K562 (cell line): ENCODE measurements at regions not wholly inside any gene's neighbourhood (a gene's known extent, or its start where the extent isn't known, plus 50 kb on each side); places are given as distances from the start of the nearest gene placed in this dataset.

Source experiments
- ATAC-seq: fragments of 200-7000 bp; cut with Tn5 transposase; 3 replicates; pipeline ENCODE4 v1.9.1; 2020; ENCODE audit warnings: moderate library complexity
- BruUV-seq: library from RNA; stranded (reverse); fragments of 400-500 nt; replicated peaks from 2 replicates; lab custom pipeline; 2021; lab: Mats Ljungman, UMichigan
- CTCF ChIA-PET: fragments of 300-600 bp; formaldehyde crosslinking; extraction: SDS; loops from one replicate; lab custom pipeline; 2021; ENCODE audit warnings: low intra/inter-chr PET ratio; lab: Yijun Ruan, JAX
- POLR2A ChIA-PET: fragments of 300-600, 350-650 bp; sonication (Branson Sonifier 250); formaldehyde crosslinking; extraction: SDS; loops from one replicate; lab custom pipeline; 2021; ENCODE audit warnings: antibody characterized with exemption, inconsistent platforms; lab: Yijun Ruan, JAX
- DNase-seq, 4 experiments: peaks; one replicate each; pipeline versions ENCODE4 v3.0.0 to v3.0.0-alpha.2; 2011 to 2018; ENCODE audit warnings: low spot score in 3 of 4, mixed read lengths in 3 of 4; ENCODE audit errors: extremely low read depth in 1 of 4
- FAIRE-seq: peaks from 2 replicates; lab custom pipeline; 2011; peaks lifted over from hg19 to GRCh38; lab: Jason Lieb, UNC
- H2AFZ ChIP-seq: 2 replicates; pipeline ENCODE4 v1.6.0; 2011; ENCODE audit warnings: low read depth, low read length, control low read depth, inconsistent platforms
- H3K27ac ChIP-seq: fragments of 200-600 bp; 3 replicates; pipeline ENCODE4 v1.8.0; 2011; ENCODE audit warnings: low read depth, mild to moderate bottlenecking, control low read depth, inconsistent platforms, low read length, moderate library complexity, mixed read lengths; ENCODE audit errors: extremely low read depth
- H3K27me3 ChIP-seq, 2 experiments: fragments of 300-600 bp in 1 of 2; 2 replicates in 1 of 2; 3 replicates in 1 of 2; pipeline versions ENCODE4 v1.6.0 to v1.8.0; 2011; ENCODE audit warnings: inconsistent platforms in 2 of 2, low read length in 2 of 2, mild to moderate bottlenecking in 1 of 2, mixed read lengths in 1 of 2, moderate library complexity in 1 of 2; ENCODE audit not compliant: control insufficient read depth in 2 of 2, insufficient read depth in 2 of 2
- H3K36me3 ChIP-seq: fragments of 300-600 bp; 3 replicates; pipeline ENCODE4 v1.8.0; 2011; ENCODE audit warnings: mild to moderate bottlenecking, low read length, inconsistent platforms; ENCODE audit not compliant: control insufficient read depth, insufficient read depth
- H3K4me1 ChIP-seq, 2 experiments: fragments of 200-600 bp in 1 of 2; replicated peaks in 1 of 2; 2 replicates in 1 of 2; 3 replicates in 1 of 2; pipeline versions ENCODE4 v1.5.1 to v1.8.0; 2011; ENCODE audit warnings: inconsistent platforms in 2 of 2, low read length in 2 of 2, mild to moderate bottlenecking in 1 of 2, mixed read lengths in 1 of 2, moderate library complexity in 1 of 2; ENCODE audit not compliant: control insufficient read depth in 2 of 2, insufficient read depth in 2 of 2
- H3K4me2 ChIP-seq: 2 replicates; pipeline ENCODE4 v1.6.1; 2011; ENCODE audit warnings: low read length, control low read depth, inconsistent platforms, mixed read lengths; ENCODE audit not compliant: insufficient read depth
- H3K4me3 ChIP-seq: fragments of 200-600 bp; sonication (generic), shearing (Covaris generic); 2 replicates; pipeline ENCODE4 v1.5.1; 2016; ENCODE audit warnings: control low read depth, inconsistent platforms
- H3K79me2 ChIP-seq: fragments of 200-600 bp; 3 replicates; pipeline ENCODE4 v1.8.0; 2011; ENCODE audit warnings: low read length, inconsistent platforms; ENCODE audit not compliant: control insufficient read depth, insufficient read depth
- H3K9ac ChIP-seq, 2 experiments: 2 replicates each; pipeline versions ENCODE4 v1.6.0 to v1.6.1; 2011; ENCODE audit warnings: low read depth in 2 of 2, low read length in 2 of 2, control low read depth in 1 of 2, inconsistent platforms in 1 of 2, mild to moderate bottlenecking in 1 of 2, mixed read lengths in 1 of 2; ENCODE audit not compliant: insufficient read depth in 1 of 2
- H3K9me1 ChIP-seq: one replicate; pipeline ENCODE4 v1.6.0; 2011; ENCODE audit warnings: inconsistent platforms, mild to moderate bottlenecking, low read length, moderate library complexity; ENCODE audit not compliant: control insufficient read depth, insufficient read depth
- H3K9me3 ChIP-seq: replicated peaks from 2 replicates; pipeline ENCODE4 v1.5.1; 2011; ENCODE audit warnings: low read depth, low read length, inconsistent platforms; ENCODE audit not compliant: control insufficient read depth, insufficient read depth
- H4K20me1 ChIP-seq: replicated peaks from 2 replicates; pipeline ENCODE4 v1.6.1; 2011; ENCODE audit warnings: low read length, inconsistent platforms, mixed read lengths; ENCODE audit not compliant: control insufficient read depth, insufficient read depth
- ASH1L ChIP-seq: fragments of 450-650 bp; IDR thresholded peaks from 2 replicates; pipeline ENCODE4 v1.6.1; 2018; ENCODE audit warnings: borderline replicate concordance, mild to moderate bottlenecking, low read depth; ENCODE audit not compliant: partially characterized antibody
- CBFA2T2 ChIP-seq: fragments of 450-650 bp; conservative IDR thresholded peaks from 2 replicates; pipeline ENCODE4 v1.6.1; 2017; ENCODE audit warnings: mild to moderate bottlenecking
- CBX3 ChIP-seq, 2 experiments: IDR thresholded peaks; 1 replicate in 1 of 2; 2 replicates in 1 of 2; pipeline ENCODE4 v1.6.1; 2012; ENCODE audit warnings: inconsistent platforms in 2 of 2, low read length in 2 of 2, borderline replicate concordance in 1 of 2, control low read depth in 1 of 2
- CEBPB ChIP-seq: fragments of 450-650 bp; IDR thresholded peaks from 2 replicates; pipeline ENCODE4 v1.6.1; 2016; ENCODE audit warnings: missing genetic modification characterization, missing compliant biosample characterization
- CREB5 ChIP-seq: fragments of 250-450 bp; sonication (Bioruptor Pico); IDR thresholded peaks from 2 replicates; pipeline ENCODE4 v1.5.0; 2020; ENCODE audit warnings: mild to moderate bottlenecking
- HDGF ChIP-seq: fragments of 450-650 bp; IDR thresholded peaks from 2 replicates; pipeline ENCODE4 v1.6.1; 2016
- MLX ChIP-seq, 2 experiments: fragments of 450-650 bp in 1 of 2; sonication (generic) in 1 of 2; formaldehyde crosslinking; conservative IDR thresholded peaks; 2 replicates each; pipeline versions ENCODE4 v1.4.0 to v1.8.1; 2020 to 2022; ENCODE audit warnings: mild to moderate bottlenecking in 1 of 2, missing genetic modification reagents in 1 of 2
- NCOA2 ChIP-seq, 2 experiments: fragments of 450-650 bp; IDR thresholded peaks; 2 replicates each; pipeline ENCODE4 v1.6.1; 2018; ENCODE audit warnings: mild to moderate bottlenecking in 2 of 2, moderate library complexity in 1 of 2; ENCODE audit not compliant: partially characterized antibody in 2 of 2
- NFRKB ChIP-seq: fragments of 450-650 bp; IDR thresholded peaks from 2 replicates; pipeline ENCODE4 v1.6.1; 2016; ENCODE audit warnings: low read depth
- PYGO2 ChIP-seq: fragments of 450-650 bp; IDR thresholded peaks from 2 replicates; pipeline ENCODE4 v1.6.1; 2016; ENCODE audit warnings: mild to moderate bottlenecking, missing genetic modification characterization, moderate library complexity, missing compliant biosample characterization
- RCOR1 ChIP-seq, 2 experiments: IDR thresholded peaks; 2 replicates each; pipeline ENCODE4 v1.6.1; 2012; ENCODE audit warnings: low read depth in 2 of 2, low read length in 2 of 2, borderline replicate concordance in 1 of 2, improper control_type of control experiment in 1 of 2
- SUPT5H ChIP-seq: fragments of 450-650 bp; IDR thresholded peaks from 2 replicates; pipeline ENCODE4 v1.6.1; 2016
- TARDBP ChIP-seq: fragments of 450-650 bp; IDR thresholded peaks from 2 replicates; pipeline ENCODE4 v1.6.1; 2016
- TEAD1 ChIP-seq, 2 experiments: fragments of 450-650 bp in 1 of 2; sonication (generic) in 1 of 2; formaldehyde crosslinking; IDR thresholded peaks; 2 replicates each; pipeline versions ENCODE4 v1.4.0 to v1.8.0; 2020 to 2022; ENCODE audit warnings: mild to moderate bottlenecking in 2 of 2, missing genetic modification reagents in 1 of 2
- ZNF165 ChIP-seq: fragments of 250-450 bp; sonication (Bioruptor Pico); IDR thresholded peaks from 2 replicates; pipeline ENCODE4 v1.4.0; 2020; ENCODE audit warnings: borderline replicate concordance
- ZNF551 ChIP-seq: fragments of 250-450 bp; sonication (Bioruptor Pico); IDR thresholded peaks from 2 replicates; pipeline ENCODE4 v1.5.0; 2021; ENCODE audit warnings: mild to moderate bottlenecking, moderate library complexity
- WGBS: fragments of 100-300 bp; shearing (Covaris generic); methylation state at CpG from one replicate; pipeline ENCODE4 v1.1.6; 2016; ENCODE audit warnings: low coverage, mixed read lengths; ENCODE audit not compliant: insufficient coverage; ENCODE audit errors: missing lambda C conversion rate; 5-methylcytosine and 5-hydroxymethylcytosine counted together
- in situ Hi-C: fragments of 300-500 bp; cut with MboI; formaldehyde crosslinking; loops from 4 replicates; pipeline ENCODE4 v1.15.0; 2018; ENCODE audit warnings: inconsistent platforms, mixed read lengths
- intact Hi-C: fragments of 100-400 bp; cut with micrococcal nuclease; formaldehyde crosslinking; loops from 2 replicates; pipeline ENCODE4 v1.14.2; 2022
- TF ChIP-seq, protein P1 (sequence below): sonication (generic); formaldehyde crosslinking; IDR thresholded peaks from 2 replicates; pipeline ENCODE4 v1.8.0; 2022; ENCODE audit warnings: mild to moderate bottlenecking, missing genetic modification reagents

GRCh38 chr20:48380661-48381060 lies 447.1 kb downstream of the PREX1 start:
- no peaks in the 10 kb centered on the region for H3K9me1 ChIP-seq
- no peak for TF ChIP-seq CREB5 (CRISPR knock-in tag)
- no peak for TF ChIP-seq CBFA2T2
- TF ChIP-seq, protein P1, sequence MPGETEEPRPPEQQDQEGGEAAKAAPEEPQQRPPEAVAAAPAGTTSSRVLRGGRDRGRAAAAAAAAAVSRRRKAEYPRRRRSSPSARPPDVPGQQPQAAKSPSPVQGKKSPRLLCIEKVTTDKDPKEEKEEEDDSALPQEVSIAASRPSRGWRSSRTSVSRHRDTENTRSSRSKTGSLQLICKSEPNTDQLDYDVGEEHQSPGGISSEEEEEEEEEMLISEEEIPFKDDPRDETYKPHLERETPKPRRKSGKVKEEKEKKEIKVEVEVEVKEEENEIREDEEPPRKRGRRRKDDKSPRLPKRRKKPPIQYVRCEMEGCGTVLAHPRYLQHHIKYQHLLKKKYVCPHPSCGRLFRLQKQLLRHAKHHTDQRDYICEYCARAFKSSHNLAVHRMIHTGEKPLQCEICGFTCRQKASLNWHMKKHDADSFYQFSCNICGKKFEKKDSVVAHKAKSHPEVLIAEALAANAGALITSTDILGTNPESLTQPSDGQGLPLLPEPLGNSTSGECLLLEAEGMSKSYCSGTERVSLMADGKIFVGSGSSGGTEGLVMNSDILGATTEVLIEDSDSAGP (CRISPR knock-in tag), result no peak
- no peak for TF ChIP-seq ZNF165 (CRISPR knock-in tag)
- no peak for TF ChIP-seq ZNF551 (CRISPR knock-in tag)
- TF ChIP-seq TEAD1 (CRISPR knock-in tag; IDR thresholded peaks at IDR 0.05), result no peak
- no peak for TF ChIP-seq ASH1L
- TF ChIP-seq PYGO2 (tag), result no peak
- no peak for TF ChIP-seq TARDBP
- no peak for TF ChIP-seq SUPT5H
- no peak for TF ChIP-seq MLX (CRISPR knock-in tag; conservative IDR thresholded peaks at IDR 0.05)
- TF ChIP-seq HDGF, result no peak
- TF ChIP-seq CBX3 (IDR thresholded peaks at IDR 0.05; ENCODE audit: borderline replicate concordance in 1 of 2, low read length in 2 of 2), result no peak
- no peak for TF ChIP-seq NCOA2 (IDR thresholded peaks at IDR 0.05; ENCODE audit: partially characterized antibody in 2 of 2)
- TF ChIP-seq CEBPB, result no peak
- no peak for TF ChIP-seq NFRKB
- no peak for TF ChIP-seq RCOR1 (IDR thresholded peaks at IDR 0.05; ENCODE audit: borderline replicate concordance in 1 of 2, low read depth in 2 of 2, low read length in 2 of 2)
- no peaks in the 10 kb centered on the region for H3K79me2 ChIP-seq
- no peaks in the 10 kb centered on the region for H3K9me3 ChIP-seq
- H3K27ac ChIP-seq, result no peak overlapping the region
- in situ Hi-C loops, result no loop called here
- peaks cover 0 to 4% of the 10 kb centered on the region in 2 experiments; a peak in 1 of 5 replicates for H3K27me3 ChIP-seq
- ChIA-PET CTCF (no interaction called here), POLR2A (no interaction called here)
- DNase-seq (no peak), ATAC-seq (no peak), FAIRE-seq (no peak)
- 2% methylated on average over 4 of the region's 4 CpGs for WGBS
- H3K36me3 ChIP-seq, result no peaks in the 10 kb centered on the region
- intact Hi-C loops, result no loop called here
- H3K4me3 ChIP-seq, result no peak overlapping the region
- no peak overlapping the region for H2AFZ ChIP-seq
- no peak overlapping the region for H3K4me2 ChIP-seq
- BruUV-seq, result no TSS peak
- H4K20me1 ChIP-seq, result no peaks in the 10 kb centered on the region
- H3K9ac ChIP-seq, result no peak overlapping the region
- H3K4me1 ChIP-seq, result no peaks in the 10 kb centered on the region; a peak in 1 of 5 replicates
